ENCODE measurements at regions not wholly inside any gene's neighbourhood (a gene's known extent, or its start where the extent isn't known, plus 50 kb on each side); places are given as distances from the start of the nearest gene placed in this dataset.

- no peak for TF ChIP-seq GABPA (IDR thresholded peaks at IDR 0.05 in 1 of 2, conservative IDR thresholded peaks at IDR 0.05 in 1 of 2)
- TF ChIP-seq FOXA1 (IDR thresholded peaks at IDR 0.05) = no peak
- no peak for TF ChIP-seq TAF1 (conservative IDR thresholded peaks at IDR 0.05)
- no peak for TF ChIP-seq HNF4G (IDR thresholded peaks at IDR 0.05)
- TF ChIP-seq, protein P1, sequence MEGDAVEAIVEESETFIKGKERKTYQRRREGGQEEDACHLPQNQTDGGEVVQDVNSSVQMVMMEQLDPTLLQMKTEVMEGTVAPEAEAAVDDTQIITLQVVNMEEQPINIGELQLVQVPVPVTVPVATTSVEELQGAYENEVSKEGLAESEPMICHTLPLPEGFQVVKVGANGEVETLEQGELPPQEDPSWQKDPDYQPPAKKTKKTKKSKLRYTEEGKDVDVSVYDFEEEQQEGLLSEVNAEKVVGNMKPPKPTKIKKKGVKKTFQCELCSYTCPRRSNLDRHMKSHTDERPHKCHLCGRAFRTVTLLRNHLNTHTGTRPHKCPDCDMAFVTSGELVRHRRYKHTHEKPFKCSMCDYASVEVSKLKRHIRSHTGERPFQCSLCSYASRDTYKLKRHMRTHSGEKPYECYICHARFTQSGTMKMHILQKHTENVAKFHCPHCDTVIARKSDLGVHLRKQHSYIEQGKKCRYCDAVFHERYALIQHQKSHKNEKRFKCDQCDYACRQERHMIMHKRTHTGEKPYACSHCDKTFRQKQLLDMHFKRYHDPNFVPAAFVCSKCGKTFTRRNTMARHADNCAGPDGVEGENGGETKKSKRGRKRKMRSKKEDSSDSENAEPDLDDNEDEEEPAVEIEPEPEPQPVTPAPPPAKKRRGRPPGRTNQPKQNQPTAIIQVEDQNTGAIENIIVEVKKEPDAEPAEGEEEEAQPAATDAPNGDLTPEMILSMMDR (IDR thresholded peaks at IDR 0.05; ENCODE audit: low read depth, low read length, missing input control) = no peak
- TF ChIP-seq NR2F2 (IDR thresholded peaks at IDR 0.05) = no peak
- no peak for TF ChIP-seq RXRA (IDR thresholded peaks at IDR 0.05)
These were observed 91.1 kb upstream of the FUT8 start (continued) for GRCh38 chr14:65321370-65321875.

DNA sequence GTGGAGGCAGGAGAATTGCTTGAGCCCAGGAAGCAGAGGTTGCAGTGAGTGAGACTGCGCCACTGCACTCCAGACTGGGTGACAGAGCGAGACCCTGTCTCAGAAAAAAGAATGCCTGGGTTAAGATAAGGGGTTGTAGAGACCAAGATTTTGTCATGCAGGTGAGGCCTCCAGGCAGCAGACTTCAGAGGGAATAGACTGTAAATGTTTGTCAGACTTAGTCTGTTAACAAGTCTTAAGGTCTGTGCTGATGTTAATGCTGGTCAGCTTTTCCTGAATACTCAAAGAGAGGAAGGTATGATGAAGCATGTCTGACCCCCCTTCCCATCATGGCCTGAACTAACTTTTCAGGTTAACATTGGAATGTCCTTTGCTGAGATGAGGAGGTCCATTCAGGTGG, 83.0 kb upstream of the FUT8 start:
- DNase-seq (ENCODE audit: low spot score) = no peak
- no peaks in the 10 kb centered on the region for H3K36me3 ChIP-seq (ENCODE audit: control insufficient read depth in 4 of 4, insufficient read depth in 3 of 4, low read depth in 1 of 4, low read length in 3 of 4)
- H3K9me3 ChIP-seq (ENCODE audit: control insufficient read depth in 4 of 4, low read length in 3 of 4) = no peaks in the 10 kb centered on the region
- WGBS = 96% methylated on average over 2 of the region's 2 CpGs
- H3K27ac ChIP-seq (ENCODE audit: low read depth in 1 of 2, low read length in 2 of 2) = no peak overlapping the region
- no peaks in the 10 kb centered on the region for H3K4me1 ChIP-seq (ENCODE audit: control insufficient read depth in 4 of 4, insufficient read depth in 4 of 4, low read length in 3 of 4)
- TF ChIP-seq NR2F2 (IDR thresholded peaks at IDR 0.05) (no peak), ZBTB33 (IDR thresholded peaks at IDR 0.05) (no peak)
- H3K4me3 ChIP-seq (ENCODE audit: low read depth in 1 of 3, low read length in 3 of 3) = no peak overlapping the region
- no peaks in the 10 kb centered on the region for H3K27me3 ChIP-seq (ENCODE audit: control insufficient read depth in 4 of 4, insufficient read depth in 4 of 4, low read length in 3 of 4)
- no peak overlapping the region for H3K9ac ChIP-seq (ENCODE audit: low read depth in 1 of 2, low read length in 2 of 2)

- no peak for DNase-seq (ENCODE audit: low spot score)
- 55% methylated on average over 2 of the region's 2 CpGs for WGBS
- Histone ChIP-seq H3K27ac (ENCODE audit: low read depth in 1 of 2, low read length in 2 of 2) (no peak overlapping the region), H3K4me3 (ENCODE audit: low read depth in 1 of 3, low read length in 3 of 3) (no peak overlapping the region), H3K9ac (ENCODE audit: low read depth in 1 of 2, low read length in 2 of 2) (no peak overlapping the region), H3K4me1 (ENCODE audit: control insufficient read depth in 4 of 4, insufficient read depth in 4 of 4, low read length in 3 of 4) (no peaks in the 10 kb centered on the region), H3K27me3 (ENCODE audit: control insufficient read depth in 4 of 4, insufficient read depth in 4 of 4, low read length in 3 of 4) (no peaks in the 10 kb centered on the region), H3K9me3 (ENCODE audit: control insufficient read depth in 4 of 4, low read length in 3 of 4) (no peaks in the 10 kb centered on the region), H3K36me3 (ENCODE audit: control insufficient read depth in 4 of 4, insufficient read depth in 3 of 4, low read depth in 1 of 4, low read length in 3 of 4) (no peaks in the 10 kb centered on the region)
- no peak for TF ChIP-seq RXRA (IDR thresholded peaks at IDR 0.05)
- no peak for TF ChIP-seq GABPA (IDR thresholded peaks at IDR 0.05 in 1 of 2, conservative IDR thresholded peaks at IDR 0.05 in 1 of 2)
- TF ChIP-seq FOXA2 (IDR thresholded peaks at IDR 0.05) = no peak
- TF ChIP-seq, protein P2, sequence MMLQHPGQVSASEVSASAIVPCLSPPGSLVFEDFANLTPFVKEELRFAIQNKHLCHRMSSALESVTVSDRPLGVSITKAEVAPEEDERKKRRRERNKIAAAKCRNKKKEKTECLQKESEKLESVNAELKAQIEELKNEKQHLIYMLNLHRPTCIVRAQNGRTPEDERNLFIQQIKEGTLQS (IDR thresholded peaks at IDR 0.05) = no peak
- TF ChIP-seq, protein P1 (IDR thresholded peaks at IDR 0.05; ENCODE audit: low read depth, low read length, missing input control) = no peak
- TF ChIP-seq FOXA1 (IDR thresholded peaks at IDR 0.05) = no peak
- TF ChIP-seq, protein P3, sequence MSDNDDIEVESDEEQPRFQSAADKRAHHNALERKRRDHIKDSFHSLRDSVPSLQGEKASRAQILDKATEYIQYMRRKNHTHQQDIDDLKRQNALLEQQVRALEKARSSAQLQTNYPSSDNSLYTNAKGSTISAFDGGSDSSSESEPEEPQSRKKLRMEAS (IDR thresholded peaks at IDR 0.05) = no peak
- TF ChIP-seq HNF4A (conservative IDR thresholded peaks at IDR 0.05) = no peak
- TF ChIP-seq RAD21 (IDR thresholded peaks at IDR 0.05) = no peak
- TF ChIP-seq JUND (IDR thresholded peaks at IDR 0.05) = no peak
- TF ChIP-seq NR2F2 (IDR thresholded peaks at IDR 0.05) = no peak
- TF ChIP-seq YY1 (IDR thresholded peaks at IDR 0.05) = no peak
- no peak for TF ChIP-seq HNF4G (IDR thresholded peaks at IDR 0.05)
- TF ChIP-seq TAF1 (conservative IDR thresholded peaks at IDR 0.05) = no peak
- no peak for TF ChIP-seq SP1 (IDR thresholded peaks at IDR 0.05)
- no peak for TF ChIP-seq ZBTB33 (IDR thresholded peaks at IDR 0.05)
- TF ChIP-seq EGR1 (IDR thresholded peaks at IDR 0.05; ENCODE audit: low read depth in 2 of 2) = no peak
- TF ChIP-seq, protein P4, sequence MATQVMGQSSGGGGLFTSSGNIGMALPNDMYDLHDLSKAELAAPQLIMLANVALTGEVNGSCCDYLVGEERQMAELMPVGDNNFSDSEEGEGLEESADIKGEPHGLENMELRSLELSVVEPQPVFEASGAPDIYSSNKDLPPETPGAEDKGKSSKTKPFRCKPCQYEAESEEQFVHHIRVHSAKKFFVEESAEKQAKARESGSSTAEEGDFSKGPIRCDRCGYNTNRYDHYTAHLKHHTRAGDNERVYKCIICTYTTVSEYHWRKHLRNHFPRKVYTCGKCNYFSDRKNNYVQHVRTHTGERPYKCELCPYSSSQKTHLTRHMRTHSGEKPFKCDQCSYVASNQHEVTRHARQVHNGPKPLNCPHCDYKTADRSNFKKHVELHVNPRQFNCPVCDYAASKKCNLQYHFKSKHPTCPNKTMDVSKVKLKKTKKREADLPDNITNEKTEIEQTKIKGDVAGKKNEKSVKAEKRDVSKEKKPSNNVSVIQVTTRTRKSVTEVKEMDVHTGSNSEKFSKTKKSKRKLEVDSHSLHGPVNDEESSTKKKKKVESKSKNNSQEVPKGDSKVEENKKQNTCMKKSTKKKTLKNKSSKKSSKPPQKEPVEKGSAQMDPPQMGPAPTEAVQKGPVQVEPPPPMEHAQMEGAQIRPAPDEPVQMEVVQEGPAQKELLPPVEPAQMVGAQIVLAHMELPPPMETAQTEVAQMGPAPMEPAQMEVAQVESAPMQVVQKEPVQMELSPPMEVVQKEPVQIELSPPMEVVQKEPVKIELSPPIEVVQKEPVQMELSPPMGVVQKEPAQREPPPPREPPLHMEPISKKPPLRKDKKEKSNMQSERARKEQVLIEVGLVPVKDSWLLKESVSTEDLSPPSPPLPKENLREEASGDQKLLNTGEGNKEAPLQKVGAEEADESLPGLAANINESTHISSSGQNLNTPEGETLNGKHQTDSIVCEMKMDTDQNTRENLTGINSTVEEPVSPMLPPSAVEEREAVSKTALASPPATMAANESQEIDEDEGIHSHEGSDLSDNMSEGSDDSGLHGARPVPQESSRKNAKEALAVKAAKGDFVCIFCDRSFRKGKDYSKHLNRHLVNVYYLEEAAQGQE (IDR thresholded peaks at IDR 0.05) = no peak
These were observed 82.6 kb upstream of the FUT8 start for GRCh38 chr14:65329911-65330310.
